ENCODE measurements at regions not wholly inside any gene's neighbourhood (a gene's known extent, or its start where the extent isn't known, plus 50 kb on each side); places are given as distances from the start of the nearest gene placed in this dataset.

GRCh38 chr12:58202933-58203718 lies 261.8 kb downstream of the ATP23 start:
- no peak for TF ChIP-seq TAF1 (conservative IDR thresholded peaks at IDR 0.05)
- no peak for TF ChIP-seq HNF4A (conservative IDR thresholded peaks at IDR 0.05)
- TF ChIP-seq CTCF (IDR thresholded peaks at IDR 0.05; ENCODE audit: low read depth, low read length, missing input control): no peak
- no peak for TF ChIP-seq GABPA (IDR thresholded peaks at IDR 0.05 in 1 of 2, conservative IDR thresholded peaks at IDR 0.05 in 1 of 2)
- TF ChIP-seq JUND (IDR thresholded peaks at IDR 0.05): no peak
- no peak for TF ChIP-seq YY1 (IDR thresholded peaks at IDR 0.05)
- TF ChIP-seq NR2F2 (IDR thresholded peaks at IDR 0.05): no peak
- no peak for TF ChIP-seq MAX (IDR thresholded peaks at IDR 0.05)
- no peak for TF ChIP-seq FOXA1 (IDR thresholded peaks at IDR 0.05)
- TF ChIP-seq REST (IDR thresholded peaks at IDR 0.05): no peak
- no peak for TF ChIP-seq RAD21 (IDR thresholded peaks at IDR 0.05)
- no peak for TF ChIP-seq ZBTB33 (IDR thresholded peaks at IDR 0.05)

Measured in liver (tissue), 3 donors.